Tibial artery (tissue), 4 donors: ENCODE measurements at regions not wholly inside any gene's neighbourhood (a gene's known extent, or its start where the extent isn't known, plus 50 kb on each side); places are given as distances from the start of the nearest gene placed in this dataset.

Source experiments
- DNase-seq, 2 donors: peaks; one replicate each; pipeline ENCODE4 v3.0.0-alpha.2; 2019
- H3K27ac ChIP-seq, 2 donors: fragments of 200-600 bp; sonication (generic) in 1 of 2; 1 replicate in 1 of 2; 2 replicates in 1 of 2; pipeline ENCODE4 v1.5.1; 2018 to 2019; ENCODE audit warnings: mild to moderate bottlenecking in 1 of 2
- H3K27me3 ChIP-seq, 2 donors: fragments of 200-600 bp; sonication (generic) in 1 of 2; one replicate each; pipeline versions ENCODE4 v1.5.1 to v1.6.0; 2016 to 2019
- H3K36me3 ChIP-seq, 3 donors: fragments of 200-600 bp; sonication (generic) in 2 of 3; one replicate each; pipeline ENCODE4 v1.5.1; 2016 to 2019; ENCODE audit warnings: mild to moderate bottlenecking in 2 of 3
- H3K4me1 ChIP-seq, 4 donors: fragments of 200-600 bp; sonication (generic) in 2 of 4; 1 replicate in 3 of 4; 2 replicates in 1 of 4; pipeline ENCODE4 v1.5.1; 2016 to 2019
- H3K4me3 ChIP-seq, 2 donors: fragments of 200-600 bp; sonication (generic) in 1 of 2; 1 replicate in 1 of 2; 2 replicates in 1 of 2; pipeline ENCODE4 v1.5.1; 2018 to 2019; ENCODE audit warnings: mild to moderate bottlenecking in 2 of 2
- H3K9me3 ChIP-seq, 3 donors: fragments of 200-600 bp; sonication (generic) in 1 of 3; one replicate each; pipeline ENCODE4 v1.5.1; 2016 to 2019
- intact Hi-C: fragments of 100-400 bp; cut with DNase I; formaldehyde crosslinking; loops from one replicate; pipeline ENCODE4 v1.15.0; 2023; ENCODE audit warnings: low total_unique reads
- TF ChIP-seq, protein P1 (sequence below), 2 experiments: fragments of 200-600 bp in 1 of 2; fragments of 450-650 bp in 1 of 2; IDR thresholded peaks; one replicate each; pipeline ENCODE4 v1.5.1; 2017 to 2019; ENCODE audit warnings: antibody characterized with exemption in 2 of 2, mild to moderate bottlenecking in 1 of 2, moderate library complexity in 1 of 2

DNA sequence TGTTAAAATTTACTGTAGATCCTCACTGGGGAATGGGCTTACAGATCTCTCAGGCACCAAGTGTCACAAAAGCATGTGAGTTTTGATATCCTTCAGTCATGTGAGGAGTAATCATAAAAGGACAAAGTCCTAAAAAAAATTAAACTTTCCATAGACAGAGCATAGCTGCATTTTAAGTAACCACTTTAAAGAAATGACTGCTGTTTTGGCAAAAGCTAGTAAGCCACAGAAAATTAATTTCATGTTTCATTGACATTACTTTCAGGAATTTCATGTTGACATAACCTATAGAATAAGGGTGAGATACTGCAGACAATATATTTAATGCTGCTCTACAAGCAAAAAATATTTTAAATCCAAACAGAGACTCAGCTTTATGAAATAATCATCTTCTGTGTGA lies 156.3 kb downstream of the LYPLAL1 start:
- DNase-seq = no peak
- Histone ChIP-seq H3K36me3 (no peaks in the 10 kb centered on the region), H3K27ac (no peak overlapping the region), H3K4me3 (no peak overlapping the region), H3K9me3 (no peaks in the 10 kb centered on the region), H3K4me1 (no peaks in the 10 kb centered on the region), H3K27me3 (no peaks in the 10 kb centered on the region)
- TF ChIP-seq, protein P1, sequence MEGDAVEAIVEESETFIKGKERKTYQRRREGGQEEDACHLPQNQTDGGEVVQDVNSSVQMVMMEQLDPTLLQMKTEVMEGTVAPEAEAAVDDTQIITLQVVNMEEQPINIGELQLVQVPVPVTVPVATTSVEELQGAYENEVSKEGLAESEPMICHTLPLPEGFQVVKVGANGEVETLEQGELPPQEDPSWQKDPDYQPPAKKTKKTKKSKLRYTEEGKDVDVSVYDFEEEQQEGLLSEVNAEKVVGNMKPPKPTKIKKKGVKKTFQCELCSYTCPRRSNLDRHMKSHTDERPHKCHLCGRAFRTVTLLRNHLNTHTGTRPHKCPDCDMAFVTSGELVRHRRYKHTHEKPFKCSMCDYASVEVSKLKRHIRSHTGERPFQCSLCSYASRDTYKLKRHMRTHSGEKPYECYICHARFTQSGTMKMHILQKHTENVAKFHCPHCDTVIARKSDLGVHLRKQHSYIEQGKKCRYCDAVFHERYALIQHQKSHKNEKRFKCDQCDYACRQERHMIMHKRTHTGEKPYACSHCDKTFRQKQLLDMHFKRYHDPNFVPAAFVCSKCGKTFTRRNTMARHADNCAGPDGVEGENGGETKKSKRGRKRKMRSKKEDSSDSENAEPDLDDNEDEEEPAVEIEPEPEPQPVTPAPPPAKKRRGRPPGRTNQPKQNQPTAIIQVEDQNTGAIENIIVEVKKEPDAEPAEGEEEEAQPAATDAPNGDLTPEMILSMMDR (IDR thresholded peaks at IDR 0.05) = no peak
- intact Hi-C loops = no loop called here

DNA sequence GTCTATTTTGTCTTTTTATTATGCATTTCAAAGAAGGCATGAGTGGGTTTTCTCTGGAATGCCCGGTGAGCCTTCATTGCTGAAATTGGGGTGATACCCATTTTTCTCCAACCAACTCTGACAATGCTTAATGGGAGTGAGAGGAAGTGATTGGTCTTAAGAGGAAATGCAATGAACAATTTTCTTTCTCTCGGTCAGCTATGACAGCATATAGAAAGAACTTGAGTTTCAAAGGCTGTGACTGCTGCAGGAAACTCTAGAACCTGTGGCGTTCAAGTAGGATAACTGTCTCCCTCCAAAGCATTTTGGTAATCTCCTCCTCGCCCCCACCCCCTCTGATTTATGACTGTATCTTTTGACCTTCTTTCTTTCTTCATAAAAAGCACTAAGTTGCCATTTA lies 155.9 kb downstream of the LYPLAL1 start:
- intact Hi-C loops = no loop called here
- TF ChIP-seq, protein P1 (IDR thresholded peaks at IDR 0.05) = no peak
- H3K27me3 ChIP-seq = no peaks in the 10 kb centered on the region

DNA sequence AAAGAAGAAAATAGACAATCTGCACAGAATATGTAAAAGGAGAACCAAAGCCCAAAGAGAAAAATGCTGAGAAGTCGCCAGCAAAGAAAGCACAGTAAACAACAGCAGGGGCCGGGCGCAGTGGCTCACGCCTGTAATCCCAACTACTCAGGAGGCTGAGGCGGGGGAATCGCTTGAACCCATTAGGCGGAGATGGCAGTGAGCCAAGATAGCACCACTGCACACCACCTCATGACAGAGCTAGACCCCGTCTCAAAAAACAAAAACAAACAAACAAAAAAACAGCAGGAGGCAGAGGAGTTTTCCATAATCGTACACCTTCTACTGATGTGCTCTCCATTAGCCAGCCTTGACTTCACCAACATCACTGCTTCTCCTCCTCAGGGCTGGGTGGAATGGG lies 153.2 kb downstream of the LYPLAL1 start:
- H3K4me3 ChIP-seq = no peak overlapping the region
- no peaks in the 10 kb centered on the region for H3K9me3 ChIP-seq
- TF ChIP-seq, protein P1 (IDR thresholded peaks at IDR 0.05) = no peak
- H3K36me3 ChIP-seq = no peaks in the 10 kb centered on the region
- DNase-seq = no peak
- H3K27ac ChIP-seq = no peak overlapping the region
- no peaks in the 10 kb centered on the region for H3K27me3 ChIP-seq
- intact Hi-C loops = no loop called here
- no peaks in the 10 kb centered on the region for H3K4me1 ChIP-seq

More for the DNA sequence above, 155.9 kb downstream of the LYPLAL1 start:
- DNase-seq = no peak
- H3K27ac ChIP-seq = no peak overlapping the region
- H3K4me3 ChIP-seq = no peak overlapping the region
- no peaks in the 10 kb centered on the region for H3K36me3 ChIP-seq
- H3K9me3 ChIP-seq = no peaks in the 10 kb centered on the region
- H3K4me1 ChIP-seq = no peaks in the 10 kb centered on the region

DNA sequence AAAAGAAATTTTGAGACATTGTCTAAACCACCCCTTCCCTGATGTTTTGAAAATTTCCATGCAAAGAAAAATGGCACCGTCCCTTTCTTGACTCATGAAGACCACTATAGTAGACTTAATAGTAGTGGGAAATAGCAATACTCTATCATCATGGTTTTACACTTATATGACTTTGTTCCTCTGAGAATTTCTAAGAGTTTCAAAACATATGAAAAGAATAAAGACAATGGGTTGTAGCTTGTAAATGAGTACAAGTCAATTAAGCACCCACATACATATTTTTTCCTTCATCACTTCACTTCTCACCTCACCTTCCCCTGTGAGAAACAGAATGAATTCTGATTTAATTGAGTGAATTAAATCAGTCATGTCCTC lies 151.7 kb downstream of the LYPLAL1 start:
- no peaks in the 10 kb centered on the region for H3K36me3 ChIP-seq
- H3K27ac ChIP-seq = no peak overlapping the region
- H3K27me3 ChIP-seq = no peaks in the 10 kb centered on the region
- no peaks in the 10 kb centered on the region for H3K9me3 ChIP-seq
- DNase-seq = no peak
- intact Hi-C loops = no loop called here
- no peaks in the 10 kb centered on the region for H3K4me1 ChIP-seq
- H3K4me3 ChIP-seq = no peak overlapping the region
- TF ChIP-seq, protein P1 (IDR thresholded peaks at IDR 0.05) = no peak

DNA sequence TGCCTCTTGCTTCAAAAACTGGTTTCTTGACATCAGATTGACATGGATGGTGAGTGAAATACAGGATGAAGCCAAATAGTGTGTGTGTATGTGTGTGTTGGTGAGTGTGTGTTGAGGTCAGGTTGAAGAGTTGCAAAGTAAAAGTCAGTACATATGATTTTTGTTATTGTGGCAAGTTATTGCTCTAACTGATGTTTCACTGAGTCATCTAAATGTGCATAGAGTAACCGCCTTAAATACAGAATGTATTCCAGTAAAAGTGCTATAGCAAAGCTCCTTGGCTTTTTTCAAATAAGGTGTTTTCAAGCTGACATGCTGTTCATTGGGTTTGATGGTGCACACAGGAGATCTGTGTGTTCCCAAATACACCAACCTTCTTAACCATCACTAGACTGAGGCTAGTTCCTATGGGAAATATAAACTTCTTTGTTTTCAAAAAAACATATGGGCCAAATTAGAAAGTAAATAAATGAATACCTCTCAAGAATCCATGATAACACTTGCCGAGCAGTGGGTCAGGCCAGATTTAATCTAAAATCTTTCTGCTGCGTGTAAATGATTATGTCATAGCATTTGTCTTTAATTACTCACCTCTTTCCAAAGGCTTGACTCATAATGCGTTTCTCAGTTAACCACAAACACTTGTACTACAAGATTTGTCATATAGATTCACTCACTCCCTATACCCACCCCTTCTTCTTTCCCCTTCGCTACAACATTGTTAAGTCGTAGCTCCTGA lies 151.1 kb downstream of the LYPLAL1 start:
- Histone ChIP-seq H3K9me3 (no peaks in the 10 kb centered on the region), H3K36me3 (no peaks in the 10 kb centered on the region), H3K27ac (no peak overlapping the region), H3K27me3 (no peaks in the 10 kb centered on the region), H3K4me1 (no peaks in the 10 kb centered on the region), H3K4me3 (no peak overlapping the region)
- no peak for DNase-seq
- TF ChIP-seq, protein P1 (IDR thresholded peaks at IDR 0.05) = no peak
- intact Hi-C loops = no loop called here

DNA sequence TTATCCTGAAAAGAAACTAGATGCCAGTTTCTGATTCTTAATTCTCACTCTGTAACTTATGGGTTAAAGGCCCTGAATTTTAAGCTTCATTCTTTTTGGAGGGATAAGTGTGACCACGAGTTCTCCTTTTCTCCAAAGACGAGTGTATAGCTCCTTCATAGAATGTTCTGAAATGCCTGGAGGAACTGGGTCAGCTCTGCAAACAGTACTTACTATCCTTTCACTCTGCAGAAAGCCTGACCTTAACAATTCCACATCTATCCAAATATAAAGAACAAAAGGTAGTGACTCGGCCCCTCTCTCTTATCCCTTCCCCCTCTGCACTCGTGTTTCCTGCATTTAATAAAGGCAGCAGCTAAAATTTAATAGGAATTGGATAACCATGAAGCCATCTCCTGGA lies 150.5 kb downstream of the LYPLAL1 start:
- Histone ChIP-seq H3K4me1 (no peaks in the 10 kb centered on the region), H3K27me3 (no peaks in the 10 kb centered on the region), H3K27ac (no peak overlapping the region), H3K9me3 (no peaks in the 10 kb centered on the region), H3K4me3 (no peak overlapping the region), H3K36me3 (no peaks in the 10 kb centered on the region)
- no peak for DNase-seq
- intact Hi-C loops = no loop called here
- TF ChIP-seq, protein P1 (IDR thresholded peaks at IDR 0.05) = no peak
